ENCODE measurements at regions not wholly inside any gene's neighbourhood (a gene's known extent, or its start where the extent isn't known, plus 50 kb on each side); places are given as distances from the start of the nearest gene placed in this dataset.

- no TSS peak for BruUV-seq (replicated peaks)
- ChIA-PET CTCF (no interaction called here), POLR2A (no interaction called here)
- Histone ChIP-seq H3K4me3 (ENCODE audit: low read depth in 2 of 2, low read length in 2 of 2) (no peak overlapping the region), H3K36me3 (ENCODE audit: control insufficient read depth, insufficient read depth, low read length) (no peaks in the 10 kb centered on the region), H3K9me3 (ENCODE audit: control insufficient read depth, insufficient read depth, low read depth, low read length) (no peaks in the 10 kb centered on the region), H3K4me1 (ENCODE audit: control insufficient read depth, insufficient read depth, low read length) (no peaks in the 10 kb centered on the region), H3K27ac (ENCODE audit: low read length) (no peak overlapping the region), H3K27me3 (ENCODE audit: control insufficient read depth, insufficient read depth, low read length) (no peaks in the 10 kb centered on the region)
- ATAC-seq (no peak), DNase-seq (ENCODE audit: low read depth, low spot score) (no peak)
- TF ChIP-seq SIN3A (IDR thresholded peaks at IDR 0.05; ENCODE audit: borderline replicate concordance, insufficient read depth, low read depth, low read length) (no peak), REST (IDR thresholded peaks at IDR 0.05; ENCODE audit: insufficient read depth in 1 of 2, low read depth in 2 of 2, low read length in 1 of 2) (no peak), TCF7L2 (IDR thresholded peaks at IDR 0.05; ENCODE audit: low read depth, low read length) (no peak), CTCF (IDR thresholded peaks at IDR 0.05) (no peak), POLR2AphosphoS5 (IDR thresholded peaks at IDR 0.05; ENCODE audit: low read depth, low read length) (no peak)
- in situ Hi-C loops (cut with HindIII; ENCODE audit: low pct_unique_long_range_greater_than_20kb, low sequenced_read_pairs) (no loop called here), intact Hi-C loops (cut with micrococcal nuclease; ENCODE audit: unreplicated experiment) (no loop called here)
Measured at GRCh38 chrX:147468600-147468999, 443.1 kb upstream of the FMR1 start.

- ChIA-PET CTCF (no interaction called here), POLR2A (interaction anchor here (0.7 kb wide), 1 partner anchor 920 kb away, joined by 7 read pairs; no protein-coding TSS in a partner anchor)
- Histone ChIP-seq H3K36me3 (ENCODE audit: control insufficient read depth, insufficient read depth, low read length) (no peaks in the 10 kb centered on the region), H3K4me3 (ENCODE audit: low read depth in 2 of 2, low read length in 2 of 2) (no peak overlapping the region), H3K9me3 (ENCODE audit: control insufficient read depth, insufficient read depth, low read depth, low read length) (no peaks in the 10 kb centered on the region), H3K27me3 (ENCODE audit: control insufficient read depth, insufficient read depth, low read length) (no peaks in the 10 kb centered on the region), H3K27ac (ENCODE audit: low read length) (no peak overlapping the region), H3K4me1 (ENCODE audit: control insufficient read depth, insufficient read depth, low read length) (no peaks in the 10 kb centered on the region)
- ATAC-seq (no peak), DNase-seq (ENCODE audit: low read depth, low spot score) (no peak)
- no peak for TF ChIP-seq TCF7L2 (IDR thresholded peaks at IDR 0.05; ENCODE audit: low read depth, low read length)
- no peak for TF ChIP-seq REST (IDR thresholded peaks at IDR 0.05; ENCODE audit: insufficient read depth in 1 of 2, low read depth in 2 of 2, low read length in 1 of 2)
- TF ChIP-seq POLR2AphosphoS5 (IDR thresholded peaks at IDR 0.05; ENCODE audit: low read depth, low read length): no peak
- no peak for TF ChIP-seq SIN3A (IDR thresholded peaks at IDR 0.05; ENCODE audit: borderline replicate concordance, insufficient read depth, low read depth, low read length)
- TF ChIP-seq CTCF (IDR thresholded peaks at IDR 0.05): peak; percentile 63
- in situ Hi-C loops (cut with HindIII; ENCODE audit: low pct_unique_long_range_greater_than_20kb, low sequenced_read_pairs) (no loop called here), intact Hi-C loops (cut with micrococcal nuclease; ENCODE audit: unreplicated experiment) (loop anchor here (5.0 kb wide), 1 partner anchor 326 kb away; no protein-coding TSS in a partner anchor)
- BruUV-seq (replicated peaks): no TSS peak
Measured at GRCh38 chrX:147476008-147476407, 435.7 kb upstream of the FMR1 start.

Measured in Panc1 (cell line).